ENCODE measurements at regions not wholly inside any gene's neighbourhood (a gene's known extent, or its start where the extent isn't known, plus 50 kb on each side); places are given as distances from the start of the nearest gene placed in this dataset.

DNA sequence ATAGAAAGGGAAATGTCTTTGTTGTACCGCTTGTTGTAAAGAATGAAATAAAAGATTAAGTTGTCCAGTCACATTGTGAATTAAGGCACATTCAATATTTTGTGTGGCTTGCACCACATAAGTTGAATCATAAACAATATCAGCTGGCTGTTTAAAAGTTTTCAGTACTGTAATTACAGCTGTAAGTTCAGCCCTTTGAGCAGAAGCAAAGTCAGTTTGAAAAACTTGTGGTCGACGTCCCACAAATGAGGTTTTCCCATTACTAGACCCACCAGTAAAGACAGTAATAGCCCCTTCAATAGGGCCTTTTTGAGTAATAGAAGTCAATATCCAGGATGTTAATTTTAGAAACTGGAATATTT, 87.8 kb upstream of the TMSB4Y start (continued):
- TF ChIP-seq, protein P1, sequence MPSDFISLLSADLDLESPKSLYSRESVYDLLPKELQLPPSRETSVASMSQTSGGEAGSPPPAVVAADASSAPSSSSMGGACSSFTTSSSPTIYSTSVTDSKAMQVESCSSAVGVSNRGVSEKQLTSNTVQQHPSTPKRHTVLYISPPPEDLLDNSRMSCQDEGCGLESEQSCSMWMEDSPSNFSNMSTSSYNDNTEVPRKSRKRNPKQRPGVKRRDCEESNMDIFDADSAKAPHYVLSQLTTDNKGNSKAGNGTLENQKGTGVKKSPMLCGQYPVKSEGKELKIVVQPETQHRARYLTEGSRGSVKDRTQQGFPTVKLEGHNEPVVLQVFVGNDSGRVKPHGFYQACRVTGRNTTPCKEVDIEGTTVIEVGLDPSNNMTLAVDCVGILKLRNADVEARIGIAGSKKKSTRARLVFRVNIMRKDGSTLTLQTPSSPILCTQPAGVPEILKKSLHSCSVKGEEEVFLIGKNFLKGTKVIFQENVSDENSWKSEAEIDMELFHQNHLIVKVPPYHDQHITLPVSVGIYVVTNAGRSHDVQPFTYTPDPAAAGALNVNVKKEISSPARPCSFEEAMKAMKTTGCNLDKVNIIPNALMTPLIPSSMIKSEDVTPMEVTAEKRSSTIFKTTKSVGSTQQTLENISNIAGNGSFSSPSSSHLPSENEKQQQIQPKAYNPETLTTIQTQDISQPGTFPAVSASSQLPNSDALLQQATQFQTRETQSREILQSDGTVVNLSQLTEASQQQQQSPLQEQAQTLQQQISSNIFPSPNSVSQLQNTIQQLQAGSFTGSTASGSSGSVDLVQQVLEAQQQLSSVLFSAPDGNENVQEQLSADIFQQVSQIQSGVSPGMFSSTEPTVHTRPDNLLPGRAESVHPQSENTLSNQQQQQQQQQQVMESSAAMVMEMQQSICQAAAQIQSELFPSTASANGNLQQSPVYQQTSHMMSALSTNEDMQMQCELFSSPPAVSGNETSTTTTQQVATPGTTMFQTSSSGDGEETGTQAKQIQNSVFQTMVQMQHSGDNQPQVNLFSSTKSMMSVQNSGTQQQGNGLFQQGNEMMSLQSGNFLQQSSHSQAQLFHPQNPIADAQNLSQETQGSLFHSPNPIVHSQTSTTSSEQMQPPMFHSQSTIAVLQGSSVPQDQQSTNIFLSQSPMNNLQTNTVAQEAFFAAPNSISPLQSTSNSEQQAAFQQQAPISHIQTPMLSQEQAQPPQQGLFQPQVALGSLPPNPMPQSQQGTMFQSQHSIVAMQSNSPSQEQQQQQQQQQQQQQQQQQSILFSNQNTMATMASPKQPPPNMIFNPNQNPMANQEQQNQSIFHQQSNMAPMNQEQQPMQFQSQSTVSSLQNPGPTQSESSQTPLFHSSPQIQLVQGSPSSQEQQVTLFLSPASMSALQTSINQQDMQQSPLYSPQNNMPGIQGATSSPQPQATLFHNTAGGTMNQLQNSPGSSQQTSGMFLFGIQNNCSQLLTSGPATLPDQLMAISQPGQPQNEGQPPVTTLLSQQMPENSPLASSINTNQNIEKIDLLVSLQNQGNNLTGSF (CRISPR knock-in tag; IDR thresholded peaks at IDR 0.05), result no peak
- TF ChIP-seq MED8 (CRISPR knock-in tag; IDR thresholded peaks at IDR 0.05; ENCODE audit: insufficient replicate concordance), result no peak

DNA sequence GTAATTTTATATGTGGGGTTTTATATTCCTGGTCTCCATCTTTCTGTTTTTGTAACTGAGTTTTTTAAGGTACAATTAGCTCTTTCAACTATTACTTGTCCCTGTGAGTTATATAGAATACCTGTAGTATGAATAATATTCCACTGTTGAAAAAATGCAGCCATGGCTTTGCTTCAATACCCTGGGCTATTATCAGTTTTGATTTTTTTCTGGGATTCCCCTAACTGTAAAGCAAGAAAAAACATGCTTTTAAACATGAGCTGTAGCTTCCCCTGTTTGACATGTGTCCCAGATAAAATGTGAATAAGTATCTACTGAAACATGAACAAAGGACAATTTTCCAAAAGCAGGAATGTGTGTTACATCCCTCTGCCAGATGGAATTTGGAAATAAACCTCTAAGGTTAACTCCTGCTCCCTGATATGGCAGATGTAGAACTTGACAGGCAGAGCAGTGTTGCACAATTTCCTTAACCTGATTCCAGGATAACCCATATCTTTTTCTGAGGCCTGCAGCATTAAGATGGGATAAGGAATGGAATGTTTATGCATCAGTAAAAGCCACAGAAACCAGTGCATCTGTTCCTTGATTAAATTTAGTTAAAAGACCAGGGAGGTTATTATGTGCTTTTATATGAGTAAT, 88.3 kb upstream of the TMSB4Y start:
- Histone ChIP-seq H3K4me2 (ENCODE audit: low read depth, low read length) (no peak overlapping the region), H3K27me3 (ENCODE audit: control insufficient read depth in 1 of 2, insufficient read depth in 2 of 2, low read length in 2 of 2) (no peaks in the 10 kb centered on the region), H3K79me2 (ENCODE audit: insufficient read depth, low read length) (no peaks in the 10 kb centered on the region), H3K9me3 (ENCODE audit: low read length) (peaks cover 26% of the 10 kb centered on the region), H2AFZ (ENCODE audit: low read length) (no peak overlapping the region), H3K27ac (ENCODE audit: extremely low read length, insufficient read depth, low read length) (no peak overlapping the region), H3K4me1 (ENCODE audit: insufficient read depth, low read length) (no peaks in the 10 kb centered on the region), H3K36me3 (replicated peaks in 1 of 2; ENCODE audit: control insufficient read depth in 1 of 2, insufficient read depth in 2 of 2, low read length in 2 of 2) (no peaks in the 10 kb centered on the region), H4K20me1 (ENCODE audit: insufficient read depth, low read length) (no peaks in the 10 kb centered on the region), H3K4me3 (replicated peaks in 1 of 3; ENCODE audit: insufficient read depth in 1 of 3, low read depth in 2 of 3, low read length in 3 of 3) (no peak overlapping the region), H3K9ac (ENCODE audit: insufficient read depth, low read depth, low read length) (no peak overlapping the region)
- DNase-seq (ENCODE audit: low spot score), result no peak
- ATAC-seq, result no peak
- ChIA-PET POLR2A (no interaction called here), CTCF (ENCODE audit: low intra/inter-chr PET ratio, low total read pairs) (no interaction called here)
- FAIRE-seq, result no peak
- BruUV-seq (replicated peaks), result no TSS peak
- in situ Hi-C loops (cut with HindIII; ENCODE audit: extremely low pct_ligation_motif_present, low pct_unique_long_range_greater_than_20kb) (no loop called here), intact Hi-C loops (cut with micrococcal nuclease; ENCODE audit: unreplicated experiment) (no loop called here)
- no peak for TF ChIP-seq ZSCAN12 (CRISPR knock-in tag; IDR thresholded peaks at IDR 0.05)
- no peak for TF ChIP-seq TARDBP (CRISPR knock-in tag; IDR thresholded peaks at IDR 0.05)
- TF ChIP-seq, protein P2, sequence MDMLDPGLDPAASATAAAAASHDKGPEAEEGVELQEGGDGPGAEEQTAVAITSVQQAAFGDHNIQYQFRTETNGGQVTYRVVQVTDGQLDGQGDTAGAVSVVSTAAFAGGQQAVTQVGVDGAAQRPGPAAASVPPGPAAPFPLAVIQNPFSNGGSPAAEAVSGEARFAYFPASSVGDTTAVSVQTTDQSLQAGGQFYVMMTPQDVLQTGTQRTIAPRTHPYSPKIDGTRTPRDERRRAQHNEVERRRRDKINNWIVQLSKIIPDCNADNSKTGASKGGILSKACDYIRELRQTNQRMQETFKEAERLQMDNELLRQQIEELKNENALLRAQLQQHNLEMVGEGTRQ (IDR thresholded peaks at IDR 0.05; ENCODE audit: low read depth, low read length), result no peak
- TF ChIP-seq, protein P2 (CRISPR knock-in tag; IDR thresholded peaks at IDR 0.05; ENCODE audit: borderline replicate concordance), result no peak
- TF ChIP-seq, protein P3, sequence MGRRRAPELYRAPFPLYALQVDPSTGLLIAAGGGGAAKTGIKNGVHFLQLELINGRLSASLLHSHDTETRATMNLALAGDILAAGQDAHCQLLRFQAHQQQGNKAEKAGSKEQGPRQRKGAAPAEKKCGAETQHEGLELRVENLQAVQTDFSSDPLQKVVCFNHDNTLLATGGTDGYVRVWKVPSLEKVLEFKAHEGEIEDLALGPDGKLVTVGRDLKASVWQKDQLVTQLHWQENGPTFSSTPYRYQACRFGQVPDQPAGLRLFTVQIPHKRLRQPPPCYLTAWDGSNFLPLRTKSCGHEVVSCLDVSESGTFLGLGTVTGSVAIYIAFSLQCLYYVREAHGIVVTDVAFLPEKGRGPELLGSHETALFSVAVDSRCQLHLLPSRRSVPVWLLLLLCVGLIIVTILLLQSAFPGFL (CRISPR knock-in tag; IDR thresholded peaks at IDR 0.05), result no peak
- TF ChIP-seq PLRG1 (conservative IDR thresholded peaks at IDR 0.05), result no peak
- TF ChIP-seq, protein P4, sequence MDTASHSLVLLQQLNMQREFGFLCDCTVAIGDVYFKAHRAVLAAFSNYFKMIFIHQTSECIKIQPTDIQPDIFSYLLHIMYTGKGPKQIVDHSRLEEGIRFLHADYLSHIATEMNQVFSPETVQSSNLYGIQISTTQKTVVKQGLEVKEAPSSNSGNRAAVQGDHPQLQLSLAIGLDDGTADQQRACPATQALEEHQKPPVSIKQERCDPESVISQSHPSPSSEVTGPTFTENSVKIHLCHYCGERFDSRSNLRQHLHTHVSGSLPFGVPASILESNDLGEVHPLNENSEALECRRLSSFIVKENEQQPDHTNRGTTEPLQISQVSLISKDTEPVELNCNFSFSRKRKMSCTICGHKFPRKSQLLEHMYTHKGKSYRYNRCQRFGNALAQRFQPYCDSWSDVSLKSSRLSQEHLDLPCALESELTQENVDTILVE (CRISPR knock-in tag; IDR thresholded peaks at IDR 0.05), result no peak
- TF ChIP-seq SRF (IDR thresholded peaks at IDR 0.05; ENCODE audit: low read depth, low read length), result no peak
- no peak for TF ChIP-seq MBNL3 (CRISPR knock-in tag; conservative IDR thresholded peaks at IDR 0.05)
- TF ChIP-seq ZNF350 (CRISPR knock-in tag; IDR thresholded peaks at IDR 0.05; ENCODE audit: borderline replicate concordance, low read depth), result no peak
- TF ChIP-seq TRIM24 (CRISPR knock-in tag; IDR thresholded peaks at IDR 0.05), result no peak

All from HepG2 (cell line).